NCI-H128 (cell line): ENCODE measurements at regions not wholly inside any gene's neighbourhood (a gene's known extent, or its start where the extent isn't known, plus 50 kb on each side); places are given as distances from the start of the nearest gene placed in this dataset.
"Not testable (repeated sequence)": the region's sequence is repeated elsewhere in the genome, so short reads cannot be mapped to it uniquely, and the experiment has no call there.

ENCODE experiments used
- DNase-seq: peaks from one replicate; lab custom pipeline; 2025; ENCODE audit not compliant: unreplicated experiment; lab: John Stamatoyannopoulos, UW

DNA sequence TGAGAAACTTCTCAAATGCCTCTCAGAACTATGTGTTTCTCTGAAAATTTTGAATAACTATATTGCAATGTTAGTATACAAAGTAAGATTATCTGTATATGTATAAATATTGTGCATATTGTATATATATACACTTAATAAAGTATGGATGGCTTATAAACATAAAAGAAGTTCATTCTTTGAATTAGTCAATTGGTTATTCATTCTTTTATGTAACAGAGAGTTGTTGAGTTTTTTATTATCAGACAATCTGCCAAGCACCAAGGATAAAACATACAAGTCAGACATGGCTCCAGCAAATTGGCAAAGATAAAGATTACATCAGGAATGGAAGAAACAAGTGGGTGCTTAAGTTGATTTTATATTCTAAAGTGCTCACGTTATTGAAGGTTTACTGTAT, 289.1 kb upstream of the EYS start:
- DNase-seq, result no peak

DNA sequence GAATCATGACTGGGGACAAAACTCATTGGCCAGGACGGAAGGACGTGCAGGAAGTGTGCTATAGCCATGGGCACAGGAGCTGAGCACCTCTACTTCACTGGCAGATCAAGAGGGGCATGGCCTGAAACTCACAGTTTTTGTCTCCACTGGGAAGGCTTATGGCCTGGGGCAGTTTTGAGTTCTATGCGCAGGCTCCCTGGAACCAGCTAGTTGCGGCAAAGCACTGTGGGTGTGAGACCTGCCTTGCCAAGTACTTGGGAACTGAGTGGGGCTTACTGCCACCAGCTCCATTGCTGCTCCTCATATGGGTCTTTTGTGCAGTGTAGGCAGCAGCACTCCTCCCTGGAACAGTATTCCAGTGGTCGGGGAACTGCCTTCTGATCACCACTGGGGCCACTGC, 282.6 kb upstream of the EYS start:
- no peak for DNase-seq

DNA sequence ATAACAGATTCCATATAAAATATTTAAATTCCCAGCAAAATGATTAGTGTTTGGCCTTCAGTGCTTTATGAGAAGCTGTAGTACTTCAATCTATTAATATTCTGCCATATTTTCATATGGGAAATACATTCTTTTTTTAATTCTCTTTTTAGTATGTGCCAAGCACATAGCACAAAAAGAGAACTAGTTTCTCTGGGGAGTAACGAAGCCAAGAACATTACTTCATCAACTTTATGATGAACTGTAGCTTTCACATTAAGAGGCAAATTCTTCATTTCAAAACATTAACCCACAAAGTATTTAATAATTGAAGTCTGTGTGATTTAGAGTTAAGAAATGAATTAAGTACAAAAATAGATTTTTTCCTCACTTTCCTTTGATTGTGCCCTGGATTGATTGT, 281.0 kb upstream of the EYS start:
- no peak for DNase-seq

DNA sequence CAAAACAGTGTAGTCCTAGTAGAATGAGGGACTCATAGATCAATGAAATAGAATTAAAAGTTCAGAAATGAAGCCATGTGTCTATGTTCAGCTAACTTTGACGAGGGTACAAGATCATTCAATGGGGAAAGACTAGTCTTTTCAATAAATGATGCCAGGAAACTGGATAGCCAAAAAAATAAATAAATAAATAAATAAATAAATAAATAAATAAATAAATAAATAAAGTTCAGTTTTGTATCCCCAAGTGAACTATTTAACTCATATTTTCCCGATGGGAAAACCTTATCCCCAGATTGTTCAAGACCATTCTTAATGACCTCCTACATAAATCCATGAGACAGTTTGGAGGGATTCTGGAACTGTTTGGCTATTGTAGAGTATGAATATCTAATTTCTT, 277.1 kb upstream of the EYS start:
- DNase-seq, result no peak

DNA sequence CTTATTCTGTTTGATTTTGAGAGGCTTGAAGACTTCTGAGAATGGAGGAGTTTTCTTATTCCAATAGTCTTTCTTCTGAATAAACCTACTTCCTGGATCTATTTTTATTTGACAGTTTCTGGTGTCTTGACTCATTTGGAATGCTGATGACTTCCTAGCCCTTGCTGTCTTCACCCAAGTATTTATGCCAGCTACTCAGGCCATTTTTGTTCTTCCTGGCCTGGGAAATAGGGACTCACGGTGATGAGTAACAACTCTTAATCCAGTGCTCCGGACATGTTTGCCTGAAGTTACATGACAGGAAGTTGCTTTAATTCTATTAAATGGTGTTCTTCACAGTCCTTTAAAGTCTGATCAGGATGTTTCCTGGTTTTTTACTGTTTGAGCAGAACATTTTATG, 272.1 kb upstream of the EYS start:
- no peak for DNase-seq

DNA sequence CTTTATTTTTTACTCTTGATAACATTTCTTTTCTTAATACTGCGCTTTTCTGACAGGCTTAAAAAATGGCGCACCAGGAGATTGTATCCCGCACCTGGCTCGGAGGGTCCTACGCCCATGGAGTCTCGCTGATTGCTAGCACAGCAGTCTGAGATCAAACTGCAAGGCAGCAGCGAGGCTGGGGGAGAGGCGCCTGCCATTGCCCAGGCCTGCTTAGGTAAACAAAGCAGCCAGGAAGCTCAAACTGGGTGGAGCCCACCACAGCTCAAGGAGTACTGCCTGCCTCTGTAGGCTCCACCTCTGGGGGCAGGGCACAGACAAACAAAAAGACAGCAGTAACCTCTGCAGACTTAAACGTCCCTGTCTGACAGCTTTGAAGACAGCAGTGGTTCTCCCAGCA, 264.2 kb upstream of the EYS start:
- DNase-seq, result not testable (repeated sequence)

DNA sequence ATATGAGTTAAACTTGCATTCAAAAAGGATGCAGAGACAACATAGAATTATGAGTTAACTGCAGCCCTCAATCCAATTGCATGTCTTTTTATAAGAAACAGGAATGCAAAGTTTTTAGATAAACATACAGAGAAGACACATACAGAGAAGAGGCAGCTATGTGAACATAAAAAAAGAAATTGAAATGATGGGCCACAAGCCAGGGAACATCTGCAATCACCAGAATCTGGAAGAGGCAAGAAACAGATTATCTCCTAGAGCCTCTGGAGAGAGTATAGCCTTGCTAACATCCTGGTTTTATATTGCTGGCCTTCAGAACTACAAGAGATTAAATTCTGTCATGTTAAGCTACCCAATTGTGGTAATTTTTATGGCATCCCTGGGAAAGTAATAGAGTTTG, 257.2 kb upstream of the EYS start:
- no peak for DNase-seq

DNA sequence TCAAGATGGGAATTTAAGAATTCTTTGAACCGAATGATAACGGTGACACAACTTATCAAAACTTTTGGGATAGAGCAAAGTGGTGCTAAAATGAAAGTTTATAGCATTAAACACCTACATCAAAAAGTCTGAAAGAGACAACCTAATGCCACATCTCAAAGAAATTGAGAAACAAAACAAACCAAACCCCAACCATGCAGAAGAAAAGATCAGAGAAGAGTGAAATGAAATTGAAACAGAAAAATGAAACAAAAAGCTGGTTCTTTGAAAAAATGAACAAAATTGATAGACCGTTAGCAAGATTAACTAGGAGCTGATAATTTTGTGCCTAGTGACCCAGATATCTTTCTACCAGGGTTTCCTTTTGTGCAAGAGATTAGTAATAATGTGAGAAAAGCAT, 248.0 kb upstream of the EYS start:
- no peak for DNase-seq

DNA sequence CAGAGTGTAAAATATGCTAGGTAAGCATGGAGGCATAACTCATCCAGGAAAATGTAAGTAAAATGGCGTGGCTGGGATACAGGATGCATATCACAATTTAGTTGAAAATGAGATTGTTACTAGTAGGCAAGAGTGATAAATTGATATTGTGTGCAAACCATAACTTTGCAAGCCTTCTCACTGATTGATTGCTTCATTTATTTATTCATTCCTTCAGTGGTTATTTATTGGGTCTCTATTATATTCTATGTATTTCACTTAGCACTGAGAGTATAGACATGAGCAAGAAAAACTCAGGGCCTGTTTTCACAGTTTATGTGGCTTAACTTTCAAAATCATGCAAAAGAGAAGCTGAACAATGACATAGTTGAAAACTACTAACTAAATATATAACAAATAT, 241.0 kb upstream of the EYS start:
- DNase-seq, result no peak

DNA sequence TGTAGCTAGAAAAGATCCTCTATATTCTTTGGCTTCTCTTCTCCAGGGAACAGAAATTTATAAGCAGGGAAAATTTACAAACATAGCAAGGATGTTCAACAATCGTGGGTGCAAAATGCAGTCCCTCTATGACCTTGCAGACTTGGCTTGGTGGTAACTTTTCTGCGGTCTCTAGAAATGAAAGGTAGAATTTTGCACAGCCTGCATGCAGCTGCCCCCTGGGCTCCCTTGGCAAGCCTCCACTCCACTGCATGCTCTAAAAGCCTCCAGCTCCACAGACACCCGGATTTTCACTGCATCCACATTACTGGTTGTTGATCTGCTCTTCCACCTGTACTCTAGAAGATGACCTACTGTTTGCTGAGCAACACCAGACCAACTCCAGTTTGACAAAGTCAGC, 236.5 kb upstream of the EYS start:
- DNase-seq, result no peak

DNA sequence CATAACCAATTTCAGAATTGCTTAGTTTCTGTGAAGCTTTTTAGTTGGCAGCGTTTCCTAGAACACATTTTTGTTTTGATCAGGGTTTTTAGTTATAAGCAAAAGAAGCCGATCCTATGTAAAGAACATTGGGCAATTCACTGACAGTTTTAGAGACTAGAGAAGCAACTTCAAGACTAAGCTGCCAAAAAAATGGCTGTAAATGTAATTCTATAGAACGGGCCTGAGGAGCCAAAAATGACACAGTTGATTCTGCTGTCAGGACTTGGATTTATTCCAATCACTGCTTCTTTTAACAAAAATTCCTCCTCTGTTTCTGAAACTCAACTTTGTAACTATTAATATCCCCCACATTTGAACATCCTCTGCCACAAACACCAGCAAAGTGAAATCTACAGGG, 236.0 kb upstream of the EYS start:
- no peak for DNase-seq

DNA sequence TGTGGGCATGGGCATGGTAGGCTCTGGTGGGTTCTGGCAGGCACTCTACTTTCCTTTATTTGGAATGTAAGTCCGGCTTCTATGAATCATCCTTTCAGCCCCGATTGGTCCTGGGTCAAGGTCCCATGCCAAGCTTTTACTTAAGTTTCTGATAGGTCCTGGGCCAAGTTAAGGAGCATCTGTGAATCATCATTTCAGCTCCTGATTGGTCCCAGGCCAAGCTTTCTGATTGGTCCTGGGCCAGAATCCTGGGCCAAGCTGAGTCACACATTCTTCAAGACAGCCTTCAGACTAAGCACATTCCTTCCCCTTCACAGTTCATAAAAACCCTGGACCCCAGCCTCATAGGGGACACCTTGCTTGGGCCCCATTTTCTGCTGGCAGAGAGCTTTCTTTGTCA, 231.0 kb upstream of the EYS start:
- no peak for DNase-seq

DNA sequence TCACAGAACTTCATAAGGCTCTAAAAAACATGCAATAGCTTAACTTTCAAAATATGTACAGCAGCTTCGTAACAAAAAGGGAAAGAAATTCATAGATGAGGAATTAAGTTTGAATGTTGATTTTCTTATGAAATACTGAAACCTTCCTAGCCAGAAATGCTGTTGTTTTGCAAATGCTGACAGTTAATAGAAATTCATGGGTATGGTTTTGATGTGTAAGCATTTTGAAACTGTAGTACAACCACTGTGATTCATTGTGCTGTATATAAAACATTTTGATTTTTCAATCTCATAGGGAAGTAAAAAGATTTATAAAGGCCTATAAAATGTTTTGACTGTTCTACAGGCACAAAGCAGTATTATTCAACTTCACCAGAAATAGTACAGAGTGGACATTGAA, 228.4 kb upstream of the EYS start:
- DNase-seq, result no peak

DNA sequence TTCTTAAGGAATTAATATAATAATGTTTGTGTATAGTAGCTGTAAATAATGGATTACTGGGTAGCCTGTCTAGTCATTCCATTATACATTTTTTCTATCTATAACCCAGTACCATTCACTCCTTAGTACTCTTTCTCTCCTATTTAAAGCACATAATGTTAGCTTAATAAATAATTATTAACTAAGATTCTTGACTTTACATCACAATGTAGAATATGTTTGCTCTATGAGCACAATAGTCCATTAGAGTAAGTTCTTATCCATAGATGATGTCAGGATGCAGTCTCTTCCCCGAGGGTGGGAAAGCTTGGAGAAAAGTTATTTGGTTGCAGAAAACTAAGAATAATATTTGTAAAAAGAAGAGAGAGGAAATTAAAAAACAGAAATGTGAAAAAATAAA, 226.4 kb upstream of the EYS start:
- DNase-seq, result no peak

DNA sequence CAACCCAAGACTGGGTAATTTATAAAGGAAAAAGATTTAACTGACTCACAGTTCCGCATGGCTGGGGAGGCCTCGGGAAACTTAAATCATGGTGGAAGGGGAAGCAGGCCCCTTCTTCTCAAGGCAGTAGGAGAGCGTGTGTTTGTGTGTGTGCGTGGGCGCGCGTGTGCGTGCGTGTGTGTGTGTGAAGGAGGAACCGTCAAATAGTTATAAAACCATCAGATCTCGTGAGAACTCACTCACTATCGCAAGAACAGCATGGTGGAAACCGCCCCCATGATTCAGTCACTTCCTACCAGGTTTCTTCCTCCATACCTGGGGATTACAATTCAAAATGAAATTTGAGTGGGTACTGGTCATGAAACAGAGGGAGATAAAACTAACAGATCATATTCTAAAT, 220.1 kb upstream of the EYS start:
- DNase-seq, result no peak

DNA sequence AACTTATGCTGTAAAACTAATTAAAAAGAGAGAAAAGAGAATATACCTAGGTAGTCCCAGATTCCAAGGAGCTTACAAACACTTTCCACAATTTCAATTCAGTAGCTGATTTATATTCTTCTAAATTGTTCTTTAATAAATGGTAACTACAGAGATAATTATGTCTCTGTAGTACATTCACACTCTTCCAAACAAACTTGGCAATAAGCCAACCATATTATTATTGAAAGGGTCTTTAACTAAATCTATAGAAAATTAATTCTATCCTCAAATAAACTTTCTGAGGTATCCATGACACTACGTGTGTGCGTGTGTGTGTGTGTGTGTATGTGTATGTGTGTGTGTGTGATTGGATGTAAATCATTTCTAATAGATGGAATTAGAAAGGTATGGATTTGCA, 217.4 kb upstream of the EYS start:
- DNase-seq, result no peak

DNA sequence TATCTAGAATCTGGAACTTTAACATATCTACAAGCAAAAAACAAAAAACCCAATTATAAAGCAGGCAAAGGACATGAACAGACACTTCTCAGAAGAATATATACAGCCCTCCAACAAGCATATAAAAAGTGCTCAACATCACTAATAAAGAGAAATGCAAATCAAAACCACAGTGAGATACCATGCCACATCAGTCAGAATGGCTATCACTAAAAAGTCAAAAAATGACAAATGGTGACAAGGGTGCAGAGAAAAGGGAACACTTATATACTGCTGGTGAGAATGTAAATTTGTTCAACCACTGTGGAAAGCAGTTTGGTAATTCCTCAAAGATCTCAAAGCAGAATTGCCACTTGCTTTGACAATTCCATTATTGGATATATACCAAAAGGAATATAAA, 215.0 kb upstream of the EYS start:
- no peak for DNase-seq

DNA sequence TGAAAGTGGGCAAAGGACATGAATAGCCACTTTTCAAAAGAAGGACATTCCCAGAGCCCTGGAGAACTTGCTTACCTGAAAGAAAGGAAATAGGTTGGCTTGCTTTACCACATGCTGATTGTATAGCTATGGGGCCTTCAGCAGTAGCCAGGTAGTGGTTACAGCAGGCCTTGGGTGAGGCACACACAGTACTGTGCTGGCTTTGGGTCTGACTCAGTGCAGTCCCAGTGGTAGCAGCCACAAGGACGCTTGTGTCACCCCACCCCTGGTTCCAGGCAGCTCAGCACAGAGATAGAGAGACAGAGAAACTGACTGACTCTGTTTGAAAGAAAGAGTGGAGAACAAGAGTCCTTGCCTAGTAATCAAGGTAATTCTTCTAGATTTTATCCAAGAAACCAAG, 201.0 kb upstream of the EYS start:
- no peak for DNase-seq

DNA sequence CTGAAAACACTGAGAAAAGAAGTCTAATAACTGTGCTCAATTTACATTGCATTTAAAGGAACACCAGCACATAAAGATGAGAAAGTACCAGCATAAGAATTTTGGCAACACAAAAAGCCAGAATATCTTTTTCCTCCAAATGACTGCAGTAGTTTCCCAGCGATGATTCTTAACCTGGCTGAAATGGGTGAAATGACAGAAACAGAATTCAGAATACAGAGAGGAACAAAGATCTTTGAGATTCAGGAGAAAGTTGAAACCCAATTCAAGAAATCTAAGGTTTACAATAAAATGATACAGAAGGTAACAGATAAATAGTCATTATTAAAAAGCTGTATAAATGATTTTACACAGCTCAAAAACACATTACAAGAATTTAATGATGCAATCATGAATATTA, 197.0 kb upstream of the EYS start:
- no peak for DNase-seq

DNA sequence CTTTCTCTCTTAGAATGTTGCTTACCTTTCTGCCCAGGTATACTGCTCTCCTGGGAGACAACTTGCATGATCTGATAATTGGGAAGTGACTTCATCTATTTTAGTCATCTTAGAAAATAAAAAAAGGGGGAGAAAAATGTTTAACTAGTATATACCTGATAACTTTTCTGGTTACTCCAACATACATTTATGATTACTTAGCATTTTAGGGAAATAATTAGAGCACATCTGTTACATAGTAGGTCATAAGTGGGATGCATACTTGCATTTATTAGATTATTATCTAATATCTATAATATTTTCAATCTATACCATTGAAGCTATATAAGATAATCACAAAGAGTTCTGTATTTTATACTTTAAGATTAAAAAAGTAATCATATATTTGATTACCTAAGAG, 193.9 kb upstream of the EYS start:
- no peak for DNase-seq

DNA sequence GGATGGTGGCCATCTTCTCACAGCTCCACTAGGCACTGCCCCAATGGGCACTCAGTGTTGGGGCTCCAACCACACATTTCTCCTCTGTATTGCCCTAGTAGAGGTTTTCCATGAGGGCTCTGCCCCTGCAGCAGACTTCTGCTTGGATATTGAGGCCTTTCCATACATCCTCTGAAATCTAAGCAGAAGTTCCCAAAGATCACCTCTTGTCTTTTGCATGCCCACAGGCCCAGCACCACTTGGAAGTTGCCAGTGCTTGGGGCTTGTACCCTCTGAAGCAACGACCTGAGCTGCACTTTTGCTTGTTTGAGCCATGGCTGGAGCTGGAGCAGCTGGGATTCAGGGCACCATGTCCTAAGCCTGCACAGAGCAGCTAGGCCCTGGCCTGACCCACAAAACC, 189.1 kb upstream of the EYS start:
- no peak for DNase-seq

DNA sequence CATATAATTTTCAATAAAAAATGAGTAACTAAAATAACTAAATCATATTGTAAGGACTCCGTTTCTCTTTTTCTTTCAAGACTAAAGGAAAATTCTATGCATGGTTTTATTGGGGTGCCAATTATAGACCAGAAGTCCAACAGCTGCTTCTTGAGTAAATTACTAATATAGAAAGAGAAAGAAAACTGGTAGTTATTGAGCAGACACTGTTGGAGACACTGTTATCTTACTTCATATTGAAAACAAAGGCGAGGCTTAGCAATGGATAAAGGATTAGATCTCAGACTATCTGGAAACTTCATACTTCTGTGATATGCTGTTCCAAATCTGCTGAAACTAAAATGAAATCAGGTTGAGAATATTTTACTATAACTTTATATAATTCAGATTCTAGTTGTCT, 169.6 kb upstream of the EYS start:
- no peak for DNase-seq

DNA sequence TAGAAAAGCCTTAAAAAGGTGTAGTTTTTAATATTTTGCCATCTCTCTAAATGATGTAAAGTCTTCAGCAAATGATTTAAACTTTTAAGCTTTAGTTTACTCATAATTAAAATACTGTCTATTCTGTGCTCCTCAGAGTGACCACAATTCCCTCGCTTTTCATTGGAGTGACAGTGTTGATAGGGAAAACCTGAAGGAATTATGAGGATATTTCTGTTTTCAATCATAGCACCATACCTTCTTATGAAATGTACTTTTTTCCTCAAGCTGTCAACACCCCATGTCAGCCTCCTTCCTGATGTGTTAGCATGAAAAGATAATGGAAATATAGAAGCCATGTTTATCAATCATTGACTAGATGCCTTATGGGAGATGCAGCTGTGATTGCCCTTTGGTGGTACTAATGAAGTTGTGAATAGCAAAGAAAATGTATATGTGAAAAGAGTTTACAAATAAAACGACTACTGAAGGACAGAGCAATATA, 145.4 kb upstream of the EYS start:
- no peak for DNase-seq

DNA sequence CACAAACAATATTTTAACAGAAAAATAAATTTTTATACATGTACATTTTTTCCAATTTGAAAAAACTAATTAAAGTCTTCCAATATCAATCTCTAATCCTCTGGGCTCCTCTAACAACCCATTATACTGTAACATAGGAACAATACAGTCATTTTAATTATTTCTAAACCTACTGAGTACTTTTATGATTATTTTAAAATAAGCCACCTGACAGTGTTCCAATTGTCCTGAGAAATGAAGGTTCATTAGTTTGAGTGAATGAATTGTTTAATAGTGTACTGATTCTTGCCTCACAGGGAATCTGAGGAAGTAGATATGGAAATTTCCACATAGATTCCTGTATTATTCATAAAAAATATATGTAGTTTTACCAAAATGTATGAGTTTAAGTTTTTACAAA, 123.1 kb upstream of the EYS start:
- DNase-seq, result no peak
